Gastrocnemius medialis (tissue), 4 donors: ENCODE measurements at regions not wholly inside any gene's neighbourhood (a gene's known extent, or its start where the extent isn't known, plus 50 kb on each side); places are given as distances from the start of the nearest gene placed in this dataset.

Source experiments
- CTCF ChIP-seq, 5 experiments: fragments of 450-650 bp in 3 of 5; fragments of 200-600 bp in 2 of 5; sonication (generic) in 2 of 5; IDR thresholded peaks in 4 of 5; conservative IDR thresholded peaks in 1 of 5; 1 replicate in 4 of 5; 2 replicates in 1 of 5; pipeline ENCODE4 v1.5.1; 2016 to 2019; ENCODE audit warnings: antibody characterized with exemption in 5 of 5, mild to moderate bottlenecking in 3 of 5, moderate library complexity in 3 of 5
- POLR2A ChIP-seq, 2 donors: fragments of 450-650 bp; IDR thresholded peaks; one replicate each; pipeline ENCODE4 v1.6.1; 2017; ENCODE audit warnings: antibody characterized with exemption in 2 of 2, mild to moderate bottlenecking in 2 of 2, moderate library complexity in 2 of 2

GRCh38 chr3:137332297-137332696, 374.5 kb downstream of the IL20RB start:
- TF ChIP-seq CTCF (IDR thresholded peaks at IDR 0.05 in 4 of 5, conservative IDR thresholded peaks at IDR 0.05 in 1 of 5) (no peak), POLR2A (IDR thresholded peaks at IDR 0.05) (no peak)
